Heart left ventricle (tissue), 16 donors: ENCODE measurements at regions not wholly inside any gene's neighbourhood (a gene's known extent, or its start where the extent isn't known, plus 50 kb on each side); places are given as distances from the start of the nearest gene placed in this dataset.

Experiments
- ATAC-seq, 4 donors: fragments of 200-7000 bp; cut with Tn5 transposase; one replicate each; pipeline ENCODE4 v1.9.1; 2020 to 2022; ENCODE audit warnings: moderate library complexity in 4 of 4, mild to moderate bottlenecking in 3 of 4, moderate number of reproducible peaks in 1 of 4
- DNase-seq, 5 donors: peaks; one replicate each; pipeline ENCODE4 v3.0.0-alpha.2; 2020
- H3K27ac ChIP-seq, 12 donors: fragments of 200-600 bp; sonication (generic) in 4 of 12; one replicate each; pipeline versions ENCODE4 v1.5.0 to v1.8.0; 2016 to 2022; ENCODE audit warnings: mild to moderate bottlenecking in 2 of 12
- H3K27me3 ChIP-seq, 9 donors: fragments of 200-600 bp; sonication (generic) in 2 of 9; one replicate each; pipeline versions ENCODE4 v1.5.1 to v1.8.0; 2016 to 2022; ENCODE audit warnings: mild to moderate bottlenecking in 3 of 9
- H3K36me3 ChIP-seq, 9 donors: fragments of 200-600 bp; sonication (generic) in 2 of 9; one replicate each; pipeline versions ENCODE4 v1.5.0 to v1.8.0; 2018 to 2022; ENCODE audit warnings: mild to moderate bottlenecking in 2 of 9
- H3K4me1 ChIP-seq, 12 donors: fragments of 200-600 bp; sonication (generic) in 4 of 12; one replicate each; pipeline versions ENCODE4 v1.5.0 to v1.8.0; 2016 to 2022; ENCODE audit warnings: mild to moderate bottlenecking in 3 of 12
- H3K4me3 ChIP-seq, 12 donors: fragments of 200-600 bp; sonication (generic) in 4 of 12; one replicate each; pipeline versions ENCODE4 v1.5.0 to v1.8.0; 2017 to 2022; ENCODE audit warnings: mild to moderate bottlenecking in 9 of 12, moderate library complexity in 4 of 12
- H3K9me3 ChIP-seq, 12 donors: fragments of 200-600 bp; sonication (generic) in 4 of 12; one replicate each; pipeline versions ENCODE4 v1.5.0 to v1.8.0; 2016 to 2022; ENCODE audit warnings: mild to moderate bottlenecking in 1 of 12
- CTCF ChIP-seq, 12 donors: fragments of 200-600 bp; sonication (generic) in 4 of 12; IDR thresholded peaks; one replicate each; pipeline versions ENCODE4 v1.5.0 to v1.8.0; 2018 to 2022; ENCODE audit warnings: antibody characterized with exemption in 12 of 12, mild to moderate bottlenecking in 5 of 12
- POLR2A ChIP-seq, 2 donors: fragments of 450-650 bp; IDR thresholded peaks; one replicate each; pipeline ENCODE4 v1.6.1; 2017; ENCODE audit warnings: antibody characterized with exemption in 2 of 2, mild to moderate bottlenecking in 2 of 2, moderate library complexity in 2 of 2
- WGBS, 4 donors: extraction: QIAGEN DNeasy Blood & Tissue Kit in 2 of 4; methylation state at CpG; one replicate each; pipeline versions ENCODE4 v1.1.5 to v1.1.7; 2013 to 2018; 5-methylcytosine and 5-hydroxymethylcytosine counted together
- intact Hi-C, 10 donors: fragments of 100-400 bp; cut with DNase I; formaldehyde crosslinking; loops; one replicate each; pipeline versions ENCODE4 v1.11.1 to v1.14.2; 2022
- donor health status: ischemic (EF 13 %, LVEDD 7.1; RV severe dilation, severe dysfunction).
- donor health status: healthy with polysubstance abuse.
- donor health status: DM: no; HTN: yes; CAD: no.
- donor health status: DM: no; HTN: no; CAD: no.
- donor health status: ischemic (EF 25% LVEDD 6.9; RV normal size, moderate dysfunction).
- donor health status: ischemic (EF 25% LVEDD 5.7; RV mildly dilated, moderate dysfunction).
- donor health status: healthy.
- donor health status: DM: yes; HTN: yes; CAD: no.
- donor health status: ischemic (EF 35%, LVEDD 5.7; RV mildly dilated, moderate dysfunction).
- donor health status: nonischemic (EF 11% LVEDD 7.7; RV severe dilation, severe dysfunction).
- donor health status: DM: yes; HTN: yes; CAD: no.
- donor health status: PGD.
- donor health status: ischemic (EF 29% LVEDD 5.4; RV normal size, mild dysfunction).
- donor health status: nonischemic (EF 23%, LVEDD 6.1; RV moderate dilation, normal function).

GRCh38 chr6:164916087-164916486, 393.3 kb downstream of the C6orf118 start:
- no peak overlapping the region for H3K27ac ChIP-seq
- no peak overlapping the region for H3K4me3 ChIP-seq
- TF ChIP-seq POLR2A (IDR thresholded peaks at IDR 0.05) (no peak), CTCF (IDR thresholded peaks at IDR 0.05) (no peak)
- H3K27me3 ChIP-seq = no peaks in the 10 kb centered on the region
- intact Hi-C loops = no loop called here
- peaks cover 0 to 15% (median 6%) of the 10 kb centered on the region in 12 donors for H3K4me1 ChIP-seq
- 72 to 84% (median 74%) methylated on average over 3 of the region's 3 CpGs for WGBS, 4 donors
- DNase-seq = no peak
- peaks cover 0 to 24% (median 9%) of the 10 kb centered on the region in 12 donors for H3K9me3 ChIP-seq
- no peaks in the 10 kb centered on the region for H3K36me3 ChIP-seq
- no peak for ATAC-seq

DNA sequence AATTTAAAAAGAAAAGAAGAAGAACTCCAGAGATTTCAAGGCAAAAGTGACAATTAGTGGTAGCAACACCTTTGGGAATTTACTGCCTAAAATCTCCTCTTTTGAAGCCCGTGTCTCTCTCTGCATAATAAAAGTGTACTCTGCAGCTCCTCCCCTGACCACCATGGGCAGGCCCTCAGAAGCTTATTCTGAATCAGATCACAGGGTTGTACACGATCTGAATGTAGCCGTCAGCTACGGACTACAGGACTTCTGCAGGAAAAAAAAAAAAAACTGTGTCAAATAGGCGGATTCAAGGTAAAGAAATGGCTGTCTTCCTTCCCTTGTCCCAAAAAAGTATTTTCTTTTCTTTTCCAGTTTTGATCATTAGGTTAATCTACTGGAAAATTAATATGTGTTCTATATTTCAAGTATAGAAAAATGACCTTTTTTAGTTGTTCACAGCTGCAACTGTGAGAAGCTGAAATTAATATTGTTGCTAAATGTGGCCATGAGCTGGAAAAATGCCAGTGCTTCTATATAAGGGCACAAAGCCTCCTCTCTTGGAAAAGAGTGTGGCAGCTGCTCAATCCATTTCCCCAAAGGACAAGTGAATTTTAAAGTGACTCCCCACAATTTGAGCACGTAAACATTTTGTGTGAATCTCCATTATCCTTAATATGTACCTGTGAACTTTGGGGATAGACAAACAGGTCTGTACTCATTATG, 397.4 kb downstream of the C6orf118 start:
- WGBS, 4 donors = 17 to 24% (median 21%) methylated on average over 6 of the region's 6 CpGs
- ATAC-seq (peak in 2 of 4 donors; percentile 65 to 69), DNase-seq (no peak)
- peaks cover 0 to 8% (median 4%) of the 10 kb centered on the region in 12 donors for H3K9me3 ChIP-seq
- H3K4me1 ChIP-seq = peaks cover 0 to 18% (median 6%) of the 10 kb centered on the region in 12 donors
- no peak overlapping the region for H3K27ac ChIP-seq
- peak overlapping the region in 9 of 12 donors; percentile 4 to 40 (median 21) for H3K4me3 ChIP-seq
- intact Hi-C loops = no loop called here
- H3K27me3 ChIP-seq = no peaks in the 10 kb centered on the region
- H3K36me3 ChIP-seq = no peaks in the 10 kb centered on the region
- no peak for TF ChIP-seq POLR2A (IDR thresholded peaks at IDR 0.05)
- peak in 1 of 12 donors; percentile 8 for TF ChIP-seq CTCF (IDR thresholded peaks at IDR 0.05)

GRCh38 chr6:164911151-164911550, 398.3 kb downstream of the C6orf118 start:
- ATAC-seq (no peak), DNase-seq (no peak)
- peak overlapping the region in 7 of 12 donors; percentile 13 to 40 (median 24) for H3K4me3 ChIP-seq
- intact Hi-C loops = no loop called here
- H3K36me3 ChIP-seq = no peaks in the 10 kb centered on the region
- no peak overlapping the region for H3K27ac ChIP-seq
- H3K4me1 ChIP-seq = peaks cover 0 to 18% (median 6%) of the 10 kb centered on the region in 12 donors
- no peaks in the 10 kb centered on the region for H3K27me3 ChIP-seq
- WGBS, 4 donors = 38 to 65% (median 56%) methylated on average over 2 of the region's 2 CpGs
- no peaks in the 10 kb centered on the region for H3K9me3 ChIP-seq
- no peak for TF ChIP-seq POLR2A (IDR thresholded peaks at IDR 0.05)
- TF ChIP-seq CTCF (IDR thresholded peaks at IDR 0.05) = no peak

DNA sequence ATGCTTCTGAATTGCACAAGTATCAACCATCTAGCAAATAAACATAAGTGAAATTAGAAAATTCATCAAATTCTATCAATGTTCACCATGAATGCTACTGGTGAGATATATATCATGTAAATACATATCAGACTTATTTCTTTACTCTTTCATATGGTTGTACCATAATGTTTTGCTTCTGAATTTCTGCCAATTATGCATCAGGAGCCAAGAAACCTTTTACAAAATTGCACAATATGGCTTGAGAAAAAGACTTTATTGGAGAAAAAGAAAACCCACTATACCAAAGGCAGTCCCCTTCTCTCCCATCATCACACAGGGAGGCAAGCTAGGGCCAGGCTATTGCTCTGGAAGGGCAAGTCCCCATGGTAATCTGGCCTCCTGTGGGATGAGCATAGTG, 402.6 kb downstream of the C6orf118 start:
- intact Hi-C loops = no loop called here
- H3K4me1 ChIP-seq = peaks cover 0 to 10% (median 1%) of the 10 kb centered on the region in 12 donors

More for the DNA sequence above, 402.6 kb downstream of the C6orf118 start:
- Histone ChIP-seq H3K36me3 (no peaks in the 10 kb centered on the region), H3K27ac (no peak overlapping the region), H3K27me3 (no peaks in the 10 kb centered on the region), H3K9me3 (no peaks in the 10 kb centered on the region), H3K4me3 (no peak overlapping the region)
- TF ChIP-seq POLR2A (IDR thresholded peaks at IDR 0.05) (no peak), CTCF (IDR thresholded peaks at IDR 0.05) (no peak)
- no peak for ATAC-seq
- DNase-seq = no peak
